Vagina (tissue), 2 donors: ENCODE measurements at regions not wholly inside any gene's neighbourhood (a gene's known extent, or its start where the extent isn't known, plus 50 kb on each side); places are given as distances from the start of the nearest gene placed in this dataset.

Source experiments
- CTCF ChIP-seq, 3 experiments: fragments of 450-650 bp in 2 of 3; fragments of 200-600 bp in 1 of 3; sonication (generic) in 1 of 3; IDR thresholded peaks; one replicate each; pipeline ENCODE4 v1.5.1; 2017 to 2019; ENCODE audit warnings: antibody characterized with exemption in 3 of 3, mild to moderate bottlenecking in 2 of 3, moderate library complexity in 2 of 3
- POLR2A ChIP-seq, 2 donors: fragments of 450-650 bp; IDR thresholded peaks; one replicate each; pipeline ENCODE4 v1.6.1; 2017; ENCODE audit warnings: antibody characterized with exemption in 2 of 2, mild to moderate bottlenecking in 2 of 2, moderate library complexity in 2 of 2
- POLR2AphosphoS5 ChIP-seq, 2 donors: sonication (generic); formaldehyde crosslinking; IDR thresholded peaks; one replicate each; pipeline ENCODE4 v1.9.0; 2017; ENCODE audit warnings: antibody characterized with exemption in 2 of 2, mild to moderate bottlenecking in 2 of 2, low read depth in 1 of 2; ENCODE audit not compliant: insufficient read depth in 1 of 2

- TF ChIP-seq POLR2AphosphoS5 (IDR thresholded peaks at IDR 0.05; ENCODE audit: insufficient read depth in 1 of 2, low read depth in 1 of 2), result no peak
- TF ChIP-seq CTCF (IDR thresholded peaks at IDR 0.05), result no peak
- no peak for TF ChIP-seq POLR2A (IDR thresholded peaks at IDR 0.05)
Measured at GRCh38 chr2:38216886-38217285, 140.9 kb upstream of the CYP1B1 start.
